Upper lobe of right lung (tissue), 1 donor: ENCODE measurements at regions not wholly inside any gene's neighbourhood (a gene's known extent, or its start where the extent isn't known, plus 50 kb on each side); places are given as distances from the start of the nearest gene placed in this dataset.

Experiments used
- ATAC-seq: fragments of 200-7000 bp; cut with Tn5 transposase; one replicate; pipeline ENCODE4 v1.9.1; 2020; ENCODE audit warnings: mild to moderate bottlenecking, moderate library complexity
- DNase-seq: peaks from one replicate; pipeline ENCODE4 v3.0.0-alpha.2; 2020
- H3K27ac ChIP-seq: fragments of 200-600 bp; one replicate; pipeline ENCODE4 v1.8.0; 2022
- H3K27me3 ChIP-seq: fragments of 200-600 bp; one replicate; pipeline ENCODE4 v1.8.0; 2022; ENCODE audit warnings: mild to moderate bottlenecking
- H3K36me3 ChIP-seq: fragments of 200-600 bp; one replicate; pipeline ENCODE4 v1.8.0; 2022
- H3K4me1 ChIP-seq: fragments of 200-600 bp; one replicate; pipeline ENCODE4 v1.8.0; 2022
- H3K4me3 ChIP-seq: fragments of 200-600 bp; one replicate; pipeline ENCODE4 v1.8.0; 2022; ENCODE audit warnings: mild to moderate bottlenecking
- H3K9me3 ChIP-seq: fragments of 200-600 bp; one replicate; pipeline ENCODE4 v1.8.0; 2022
- CTCF ChIP-seq: fragments of 200-600 bp; IDR thresholded peaks from one replicate; pipeline ENCODE4 v1.8.0; 2022; ENCODE audit warnings: antibody characterized with exemption
- intact Hi-C: fragments of 100-400 bp; cut with DNase I; formaldehyde crosslinking; loops from one replicate; pipeline ENCODE4 v1.11.0; 2022
- donor health status: DM: no; HTN: yes; CAD: no; lungs with severe emphysema.

GRCh38 chr5:18027241-18027867, 393.1 kb downstream of the TAF11L14 start:
- Histone ChIP-seq H3K9me3 (no peaks in the 10 kb centered on the region), H3K36me3 (no peaks in the 10 kb centered on the region), H3K27ac (no peak overlapping the region), H3K4me3 (no peak overlapping the region), H3K4me1 (no peaks in the 10 kb centered on the region), H3K27me3 (no peaks in the 10 kb centered on the region)
- no peak for TF ChIP-seq CTCF
- intact Hi-C loops: no loop called here
- DNase-seq (no peak), ATAC-seq (no peak)

DNA sequence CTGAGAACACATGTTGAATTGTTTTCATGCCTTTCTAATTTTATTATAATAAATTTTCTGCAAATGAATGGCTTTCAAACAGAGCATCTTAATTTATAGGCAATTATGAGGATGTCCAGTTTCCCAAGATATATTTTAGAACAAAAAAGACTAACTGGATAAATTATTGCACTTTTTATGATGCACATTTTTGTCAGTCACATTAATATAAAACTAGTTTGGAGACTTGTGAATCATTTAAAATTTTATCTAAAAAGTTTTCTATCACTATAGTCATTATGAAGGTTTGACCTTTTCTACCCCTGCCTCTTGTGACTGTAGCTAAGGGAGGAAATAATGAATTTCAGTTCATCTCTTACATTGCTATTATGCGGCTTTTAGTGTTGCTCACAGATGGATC, 393.8 kb downstream of the TAF11L14 start:
- H3K4me3 ChIP-seq: no peak overlapping the region
- no peak for TF ChIP-seq CTCF
- no peaks in the 10 kb centered on the region for H3K36me3 ChIP-seq
- no peaks in the 10 kb centered on the region for H3K9me3 ChIP-seq
- H3K27me3 ChIP-seq: no peaks in the 10 kb centered on the region
- no peaks in the 10 kb centered on the region for H3K4me1 ChIP-seq
- DNase-seq (no peak), ATAC-seq (no peak)
- no peak overlapping the region for H3K27ac ChIP-seq
- intact Hi-C loops: no loop called here

DNA sequence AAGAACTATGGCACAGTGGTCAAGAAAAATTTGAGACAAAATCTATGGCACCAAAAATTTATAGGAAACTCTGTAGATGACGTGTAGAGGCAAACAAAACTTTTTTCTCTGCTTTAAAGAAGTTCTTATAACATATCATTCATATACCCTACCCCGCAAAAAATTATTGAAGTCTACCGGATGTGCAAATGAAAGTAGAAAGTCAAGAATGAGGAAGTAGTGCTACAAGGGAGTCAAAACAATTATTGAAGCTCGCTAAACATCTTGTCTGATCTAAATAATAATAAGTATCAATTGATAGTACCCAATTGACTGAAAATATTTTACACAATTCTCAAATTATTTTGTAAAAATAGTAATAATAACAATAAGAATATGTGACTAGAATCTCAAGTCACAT, 398.5 kb downstream of the TAF11L14 start:
- H3K27ac ChIP-seq: no peak overlapping the region
- intact Hi-C loops: no loop called here
- no peaks in the 10 kb centered on the region for H3K9me3 ChIP-seq

GRCh38 chr5:18036531-18036930, 402.3 kb downstream of the TAF11L14 start:
- no peaks in the 10 kb centered on the region for H3K9me3 ChIP-seq
- H3K4me1 ChIP-seq: no peaks in the 10 kb centered on the region
- H3K4me3 ChIP-seq: no peak overlapping the region
- no peak for TF ChIP-seq CTCF
- intact Hi-C loops: no loop called here
- no peaks in the 10 kb centered on the region for H3K36me3 ChIP-seq
- H3K27ac ChIP-seq: no peak overlapping the region
- DNase-seq (no peak), ATAC-seq (no peak)
- H3K27me3 ChIP-seq: no peaks in the 10 kb centered on the region

More for the DNA sequence above, 398.5 kb downstream of the TAF11L14 start:
- H3K36me3 ChIP-seq: no peaks in the 10 kb centered on the region
- ATAC-seq (no peak), DNase-seq (no peak)
- no peak overlapping the region for H3K4me3 ChIP-seq
- no peak for TF ChIP-seq CTCF
- no peaks in the 10 kb centered on the region for H3K4me1 ChIP-seq
- H3K27me3 ChIP-seq: no peaks in the 10 kb centered on the region

DNA sequence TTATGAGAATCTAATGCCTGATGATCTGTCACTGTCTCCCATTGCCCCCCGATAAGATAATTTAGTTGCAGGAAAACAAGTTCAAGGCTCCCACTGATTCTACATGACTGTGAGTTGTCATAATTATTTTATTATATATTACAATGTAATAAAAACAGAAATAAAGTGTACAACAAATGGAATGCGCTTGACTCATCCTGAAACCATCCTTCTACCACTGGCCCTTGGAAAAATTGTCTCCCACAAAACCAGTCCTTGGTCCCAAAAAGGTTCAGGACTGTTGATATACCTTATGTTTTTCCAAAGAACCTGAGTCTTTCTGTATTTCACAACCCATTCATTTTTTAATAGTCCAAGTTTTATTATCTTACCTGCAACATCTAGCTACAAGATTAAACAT, 403.5 kb downstream of the TAF11L14 start:
- no peak for DNase-seq
- H3K4me1 ChIP-seq: no peaks in the 10 kb centered on the region
- TF ChIP-seq CTCF: no peak
- intact Hi-C loops: no loop called here
- H3K9me3 ChIP-seq: no peaks in the 10 kb centered on the region
- H3K27ac ChIP-seq: no peak overlapping the region
- H3K4me3 ChIP-seq: no peak overlapping the region
- H3K27me3 ChIP-seq: no peaks in the 10 kb centered on the region
- no peak for ATAC-seq
- no peaks in the 10 kb centered on the region for H3K36me3 ChIP-seq

DNA sequence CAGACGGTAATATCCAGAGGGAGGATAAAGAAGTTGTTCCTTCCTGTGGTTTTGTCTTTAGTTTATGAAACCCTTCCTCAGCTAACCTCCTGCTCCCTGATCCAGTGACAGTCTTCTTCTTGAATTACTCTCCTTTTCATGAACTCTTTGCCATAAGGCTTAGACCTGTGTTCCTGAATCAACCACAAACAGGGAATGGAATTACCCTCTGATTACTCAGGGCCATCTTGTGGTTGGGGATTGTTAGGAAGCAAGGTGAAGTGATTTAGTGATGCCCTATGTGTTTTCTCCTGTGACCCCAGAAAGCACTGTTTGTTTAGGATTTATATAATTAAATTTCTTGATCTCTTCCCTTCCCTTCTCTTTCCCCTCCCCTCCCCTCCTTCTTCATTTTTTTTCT, 409.1 kb downstream of the TAF11L14 start:
- Histone ChIP-seq H3K27me3 (no peaks in the 10 kb centered on the region), H3K4me3 (no peak overlapping the region), H3K9me3 (no peaks in the 10 kb centered on the region), H3K36me3 (no peaks in the 10 kb centered on the region), H3K4me1 (no peaks in the 10 kb centered on the region), H3K27ac (no peak overlapping the region)
- TF ChIP-seq CTCF: no peak
- intact Hi-C loops: no loop called here
- ATAC-seq: no peak
- DNase-seq: no peak
